GM18858 (cell line): ENCODE measurements at regions not wholly inside any gene's neighbourhood (a gene's known extent, or its start where the extent isn't known, plus 50 kb on each side); places are given as distances from the start of the nearest gene placed in this dataset.

Experiments
- ATAC-seq: cut with Tn5 transposase; IDR thresholded peaks from one replicate; pipeline ENCODE4 v1.9.1; 2021; ENCODE audit not compliant: unreplicated experiment

- ATAC-seq: no peak
Observed at GRCh38 chr17:77426676-77427386, 286.1 kb downstream of the SEC14L1 start.

- ATAC-seq: no peak
Observed at GRCh38 chr17:77427391-77427991, 286.7 kb downstream of the SEC14L1 start.

GRCh38 chr17:77428020-77428748 is 287.4 kb downstream of the SEC14L1 start:
- ATAC-seq: no peak

- no peak for ATAC-seq
Observed at GRCh38 chr17:77428749-77429368, 288.1 kb downstream of the SEC14L1 start.

- no peak for ATAC-seq
Observed at GRCh38 chr17:77429369-77429968, 288.7 kb downstream of the SEC14L1 start.

GRCh38 chr17:77429969-77430752 is 289.4 kb downstream of the SEC14L1 start:
- ATAC-seq: no peak

GRCh38 chr17:77432034-77432661 is 291.4 kb downstream of the SEC14L1 start:
- no peak for ATAC-seq

GRCh38 chr17:77432742-77433141 is 292.0 kb downstream of the SEC14L1 start:
- no peak for ATAC-seq

- ATAC-seq: no peak
Observed at GRCh38 chr17:77433385-77434135, 292.8 kb downstream of the SEC14L1 start.

- ATAC-seq: no peak
Observed at GRCh38 chr17:77434136-77435114, 293.7 kb downstream of the SEC14L1 start.

GRCh38 chr17:77435272-77436057 is 294.7 kb downstream of the SEC14L1 start:
- ATAC-seq: no peak

- no peak for ATAC-seq
Observed at GRCh38 chr17:77436058-77436442, 295.3 kb downstream of the SEC14L1 start.

- no peak for ATAC-seq
Observed at GRCh38 chr17:77436481-77436880, 295.7 kb downstream of the SEC14L1 start.

GRCh38 chr17:77437017-77437416 is 296.2 kb downstream of the SEC14L1 start:
- no peak for ATAC-seq

- no peak for ATAC-seq
Observed at GRCh38 chr17:77437747-77438146, 297.0 kb downstream of the SEC14L1 start.

- no peak for ATAC-seq
Observed at GRCh38 chr17:77438241-77439188, 297.7 kb downstream of the SEC14L1 start.
